BJ (cell line): ENCODE measurements at regions not wholly inside any gene's neighbourhood (a gene's known extent, or its start where the extent isn't known, plus 50 kb on each side); places are given as distances from the start of the nearest gene placed in this dataset.

ENCODE experiments used
- CTCF ChIA-PET: fragments of 350-600 bp; formaldehyde crosslinking; extraction: SDS; loops from one replicate; lab custom pipeline; 2021; ENCODE audit warnings: antibody characterized with exemption, inconsistent platforms; lab: Yijun Ruan, JAX
- POLR2A ChIA-PET: fragments of 300-600 bp; sonication (Branson Sonifier 250); formaldehyde crosslinking; extraction: SDS; loops from one replicate; lab custom pipeline; 2021; ENCODE audit warnings: antibody characterized with exemption; lab: Charles Lee
- DNase-seq: peaks from one replicate; pipeline ENCODE4 v3.0.0-alpha.2; 2011; ENCODE audit warnings: low read depth
- H3K27me3 ChIP-seq: 2 replicates; pipeline ENCODE4 v1.6.0; 2011; ENCODE audit warnings: low read length; ENCODE audit not compliant: control insufficient read depth, insufficient read depth
- H3K36me3 ChIP-seq: 2 replicates; pipeline ENCODE4 v1.5.1; 2011; ENCODE audit warnings: low read length; ENCODE audit not compliant: control insufficient read depth, insufficient read depth
- H3K4me3 ChIP-seq: 2 replicates; pipeline ENCODE4 v1.5.1; 2011; ENCODE audit warnings: low read depth, mild to moderate bottlenecking, control low read depth, low read length
- CTCF ChIP-seq: IDR thresholded peaks from 2 replicates; pipeline ENCODE4 v1.5.1; 2011; ENCODE audit warnings: low read depth, mild to moderate bottlenecking, control low read depth, inconsistent platforms, low read length, moderate library complexity; ENCODE audit not compliant: insufficient read depth

- POLR2A ChIA-PET: no interaction called here
Measured at GRCh38 chr1:199173356-199173755, 534.5 kb downstream of the PTPRC start.

GRCh38 chr1:199174336-199174735 lies 535.5 kb downstream of the PTPRC start:
- Histone ChIP-seq H3K36me3 (no peaks in the 10 kb centered on the region), H3K27me3 (no peaks in the 10 kb centered on the region), H3K4me3 (no peak overlapping the region)
- POLR2A ChIA-PET: no interaction called here
- CTCF ChIA-PET: interaction anchor here (1.6 kb wide), 1 partner anchor 69 kb away, joined by 5 read pairs; no protein-coding TSS in a partner anchor
- no peak for TF ChIP-seq CTCF
- no peak for DNase-seq

More at GRCh38 chr1:199173356-199173755, 534.5 kb downstream of the PTPRC start:
- DNase-seq: peak; percentile 41
- no peak for TF ChIP-seq CTCF
- H3K36me3 ChIP-seq: no peaks in the 10 kb centered on the region
- no peaks in the 10 kb centered on the region for H3K27me3 ChIP-seq
- no peak overlapping the region for H3K4me3 ChIP-seq
- CTCF ChIA-PET: interaction anchor here (0.5 to 1.6 kb wide), 2 partner anchors 12 to 70 kb away, joined by 4 to 5 read pairs; no protein-coding TSS in a partner anchor

- H3K36me3 ChIP-seq: no peaks in the 10 kb centered on the region
- ChIA-PET POLR2A (no interaction called here), CTCF (no interaction called here)
- no peak for TF ChIP-seq CTCF
- no peaks in the 10 kb centered on the region for H3K27me3 ChIP-seq
- no peak overlapping the region for H3K4me3 ChIP-seq
- no peak for DNase-seq
Measured at GRCh38 chr1:199176713-199177112, 537.9 kb downstream of the PTPRC start.

- DNase-seq: no peak
- Histone ChIP-seq H3K4me3 (no peak overlapping the region), H3K27me3 (no peaks in the 10 kb centered on the region), H3K36me3 (no peaks in the 10 kb centered on the region)
- ChIA-PET CTCF (no interaction called here), POLR2A (no interaction called here)
- no peak for TF ChIP-seq CTCF
Measured at GRCh38 chr1:199177241-199177640, 538.4 kb downstream of the PTPRC start.

DNA sequence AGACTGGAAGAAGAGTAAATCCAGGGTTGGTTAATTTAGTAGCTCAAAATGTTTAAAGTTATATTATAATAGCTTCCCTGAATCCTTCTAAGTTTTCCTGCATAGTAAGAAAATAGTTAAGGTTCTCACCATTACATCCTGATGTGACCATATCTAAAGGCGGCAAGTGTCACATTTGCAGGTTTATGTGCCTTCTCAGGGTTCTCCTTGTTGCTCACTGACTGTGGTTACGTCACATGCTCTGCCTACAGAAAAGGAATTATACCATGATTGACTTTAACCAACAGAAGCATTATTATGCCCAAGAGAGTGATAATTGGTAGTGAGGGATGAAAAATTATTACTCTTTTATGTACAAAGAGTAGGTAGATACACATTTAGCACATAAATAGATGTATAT lies 539.8 kb downstream of the PTPRC start:
- Histone ChIP-seq H3K36me3 (no peaks in the 10 kb centered on the region), H3K4me3 (no peak overlapping the region), H3K27me3 (no peaks in the 10 kb centered on the region)
- CTCF ChIA-PET: no interaction called here
- no peak for DNase-seq
- no peak for TF ChIP-seq CTCF
- POLR2A ChIA-PET: no interaction called here
